ENCODE measurements at regions not wholly inside any gene's neighbourhood (a gene's known extent, or its start where the extent isn't known, plus 50 kb on each side); places are given as distances from the start of the nearest gene placed in this dataset.

DNA sequence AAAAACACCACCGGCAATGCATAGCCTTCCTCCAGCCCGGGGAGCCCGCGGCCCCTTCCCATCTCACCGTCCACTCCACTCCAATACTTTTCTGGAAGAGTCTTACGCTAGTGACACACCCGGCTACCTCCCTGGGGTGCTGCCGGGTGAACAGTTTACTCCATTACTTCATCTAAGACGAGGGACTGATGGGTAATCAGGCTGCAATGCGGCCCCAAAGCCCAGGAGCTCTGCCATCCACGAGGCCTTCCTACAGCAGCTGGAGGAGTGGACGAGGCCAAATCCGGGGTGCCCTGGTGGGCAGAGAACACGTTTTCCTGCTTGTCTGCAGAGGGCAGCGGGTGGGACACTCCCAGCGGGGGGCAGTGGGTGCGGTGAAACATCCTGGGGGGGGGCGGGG, 356.2 kb upstream of the SHH start:
- no peak for TF ChIP-seq POLR2A (IDR thresholded peaks at IDR 0.05; ENCODE audit: low read depth, low read length)
- no peak for TF ChIP-seq POLR2AphosphoS5 (IDR thresholded peaks at IDR 0.05; ENCODE audit: low read depth, low read length)
- TF ChIP-seq TAF1 (IDR thresholded peaks at IDR 0.05; ENCODE audit: borderline replicate concordance, low read depth, low read length) = no peak

Measured in GM12892 (cell line).